HepG2 (cell line): ENCODE measurements at regions not wholly inside any gene's neighbourhood (a gene's known extent, or its start where the extent isn't known, plus 50 kb on each side); places are given as distances from the start of the nearest gene placed in this dataset.

Experiments
- JUND ChIP-seq: sonication (generic); formaldehyde crosslinking; IDR thresholded peaks from 2 replicates; pipeline ENCODE4 v1.8.0; 2022; ENCODE audit warnings: mild to moderate bottlenecking, missing genetic modification reagents
- ZNF768 ChIP-seq: sonication (generic); formaldehyde crosslinking; IDR thresholded peaks from 2 replicates; pipeline ENCODE4 v1.4.0; 2020; ENCODE audit warnings: missing genetic modification reagents
- TF ChIP-seq, protein P1 (sequence below): conservative IDR thresholded peaks from 2 replicates; pipeline ENCODE4 v1.6.1; 2018; ENCODE audit warnings: missing genetic modification reagents

DNA sequence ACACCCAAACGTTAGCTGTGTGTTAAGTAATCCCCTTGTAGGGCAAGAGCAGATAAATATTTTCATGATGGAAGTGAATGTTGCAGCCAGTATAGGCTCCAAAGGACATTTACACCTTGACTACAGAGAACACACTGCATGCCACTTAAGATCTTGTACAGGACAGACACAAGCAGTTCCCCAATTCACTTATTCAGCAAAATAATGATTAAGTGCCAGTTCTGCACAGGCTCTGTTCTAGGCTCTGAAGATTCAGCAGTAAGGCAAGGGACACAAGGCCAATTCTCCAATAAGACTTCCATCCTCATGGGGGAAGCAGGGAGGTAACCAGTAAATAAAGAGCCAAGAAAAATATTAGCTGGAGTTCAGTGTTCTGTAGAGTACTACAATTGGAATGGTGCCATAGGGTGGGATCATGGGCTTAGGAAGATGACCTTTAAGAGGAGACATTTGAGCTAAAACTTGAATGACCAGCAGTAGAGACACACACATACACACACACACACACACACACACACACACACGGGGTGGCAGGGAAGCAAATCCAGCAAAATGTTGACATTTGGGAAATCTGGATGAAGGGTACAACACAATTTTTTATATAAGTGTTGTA is 199.9 kb upstream of the JUN start:
- TF ChIP-seq JUND (CRISPR knock-in tag) (no peak), ZNF768 (CRISPR knock-in tag) (no peak)
- TF ChIP-seq, protein P1, sequence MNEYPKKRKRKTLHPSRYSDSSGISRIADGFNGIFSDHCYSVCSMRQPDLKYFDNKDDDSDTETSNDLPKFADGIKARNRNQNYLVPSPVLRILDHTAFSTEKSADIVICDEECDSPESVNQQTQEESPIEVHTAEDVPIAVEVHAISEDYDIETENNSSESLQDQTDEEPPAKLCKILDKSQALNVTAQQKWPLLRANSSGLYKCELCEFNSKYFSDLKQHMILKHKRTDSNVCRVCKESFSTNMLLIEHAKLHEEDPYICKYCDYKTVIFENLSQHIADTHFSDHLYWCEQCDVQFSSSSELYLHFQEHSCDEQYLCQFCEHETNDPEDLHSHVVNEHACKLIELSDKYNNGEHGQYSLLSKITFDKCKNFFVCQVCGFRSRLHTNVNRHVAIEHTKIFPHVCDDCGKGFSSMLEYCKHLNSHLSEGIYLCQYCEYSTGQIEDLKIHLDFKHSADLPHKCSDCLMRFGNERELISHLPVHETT (CRISPR knock-in tag) = no peak
